Hematopoietic multipotent progenitor cell treated with erythropoietin and hydrocortisone succinate and interleukin-3 and kit ligand, for 17 days (in vitro differentiated cells): ENCODE measurements at regions not wholly inside any gene's neighbourhood (a gene's known extent, or its start where the extent isn't known, plus 50 kb on each side); places are given as distances from the start of the nearest gene placed in this dataset.
"Not testable (repeated sequence)": the region's sequence is repeated elsewhere in the genome, so short reads cannot be mapped to it uniquely, and the experiment has no call there.

Experiments used
- DNase-seq: peaks from one replicate; pipeline ENCODE4 v3.0.0-alpha.2; 2015; ENCODE audit warnings: low spot score

DNA sequence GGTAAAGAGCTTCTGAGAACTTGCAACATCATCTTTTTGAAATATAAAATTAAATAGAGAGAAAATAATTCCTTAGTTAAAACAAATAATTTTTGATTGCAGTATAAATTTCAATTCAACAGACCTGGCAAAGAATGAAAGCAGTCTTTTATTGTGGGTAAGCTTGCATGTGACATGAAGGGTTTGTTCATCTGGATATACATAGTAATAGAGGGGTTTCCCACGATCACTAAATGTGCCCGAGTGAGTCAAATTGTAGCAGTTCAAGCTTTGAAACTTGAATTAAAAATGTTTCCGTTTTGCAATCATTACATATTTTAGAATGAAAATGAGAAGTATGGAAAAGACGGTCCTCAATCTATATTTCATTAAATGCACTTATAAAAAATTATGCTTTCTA, 658.4 kb upstream of the MBL2 start:
- DNase-seq, result no peak

DNA sequence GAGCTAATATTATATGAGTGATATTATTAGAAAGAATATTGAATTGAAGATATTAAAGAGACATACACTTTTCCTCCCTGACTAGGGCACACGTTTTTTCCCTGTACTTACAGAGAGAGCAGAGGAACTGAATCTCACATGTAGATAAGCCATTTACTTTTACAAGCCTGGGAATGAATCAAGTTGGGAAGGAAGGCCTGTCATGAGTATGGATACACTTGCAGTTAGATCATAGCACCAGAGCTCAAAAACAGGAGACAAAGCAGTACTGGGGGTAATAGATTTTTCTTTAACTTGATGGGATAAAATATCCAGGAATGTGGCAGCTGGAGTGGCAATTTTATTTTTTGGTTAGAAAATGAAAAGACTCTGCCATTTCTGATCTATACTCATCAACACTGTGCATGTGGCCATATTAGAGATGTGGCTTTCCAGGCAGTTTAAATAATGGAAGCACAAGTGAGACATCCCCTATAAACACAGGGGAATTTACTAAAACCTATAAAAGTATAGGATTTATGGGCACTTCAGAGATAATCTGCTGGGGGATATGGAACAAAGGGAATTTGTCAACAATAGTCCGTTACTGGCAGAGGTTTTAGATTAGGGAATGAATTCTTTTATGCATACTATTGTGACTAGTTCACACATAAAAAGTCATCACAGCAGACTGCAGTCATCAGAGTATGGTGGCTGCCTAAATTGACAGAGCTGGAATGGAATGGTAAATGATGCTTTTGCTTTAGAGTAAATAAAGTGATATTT, 657.7 kb upstream of the MBL2 start:
- DNase-seq, result no peak

DNA sequence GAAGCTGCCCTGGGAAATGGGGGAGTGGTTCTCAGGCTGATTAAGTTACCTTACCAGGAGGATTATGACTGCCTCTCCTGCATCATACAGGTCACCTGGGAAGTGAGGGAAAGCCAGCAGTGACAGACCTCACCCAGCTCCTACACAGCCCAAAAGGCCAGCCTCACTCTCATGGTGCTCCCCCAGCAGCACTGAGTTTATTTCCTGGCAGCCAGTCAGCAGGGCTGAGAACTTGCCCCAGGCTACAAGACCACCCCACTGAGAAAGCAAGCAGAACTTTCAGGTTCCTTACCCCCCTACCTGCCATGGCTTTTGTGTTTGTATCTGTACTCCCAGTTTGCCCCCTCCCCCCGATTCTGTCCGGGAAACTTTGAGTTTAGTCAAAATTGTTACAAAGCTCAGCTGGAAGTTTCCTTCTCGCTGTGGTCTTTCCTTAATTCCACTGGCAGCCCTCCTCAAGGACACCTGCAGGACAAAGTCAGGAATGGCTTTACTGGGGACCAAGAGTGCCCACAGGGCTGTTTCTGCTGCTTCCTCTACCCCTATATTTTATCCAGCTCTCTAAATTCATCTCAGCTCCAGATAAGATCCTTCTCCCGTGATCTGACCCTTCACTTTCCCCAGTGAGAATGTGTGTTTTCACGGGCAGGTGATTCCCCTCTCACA, 649.8 kb upstream of the MBL2 start:
- no peak for DNase-seq

DNA sequence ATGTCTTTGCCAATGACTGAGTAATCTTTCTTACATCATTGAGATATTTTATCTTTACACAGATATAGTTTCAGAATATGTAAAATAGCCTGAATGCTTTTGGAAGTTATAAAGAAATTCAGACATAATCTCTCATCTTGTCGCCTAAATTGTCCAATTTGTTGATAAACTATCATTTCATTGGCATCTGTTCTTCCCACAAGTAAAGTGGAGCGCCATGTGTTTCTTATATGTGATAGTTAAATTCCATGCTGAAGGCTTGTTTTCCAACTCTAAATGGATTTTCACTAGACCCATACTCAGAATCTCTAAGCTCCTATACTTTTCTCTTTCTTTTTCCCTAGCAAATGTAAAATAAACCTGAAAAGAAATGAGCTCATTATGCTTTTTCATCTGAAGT, 640.1 kb upstream of the MBL2 start:
- DNase-seq, result no peak

DNA sequence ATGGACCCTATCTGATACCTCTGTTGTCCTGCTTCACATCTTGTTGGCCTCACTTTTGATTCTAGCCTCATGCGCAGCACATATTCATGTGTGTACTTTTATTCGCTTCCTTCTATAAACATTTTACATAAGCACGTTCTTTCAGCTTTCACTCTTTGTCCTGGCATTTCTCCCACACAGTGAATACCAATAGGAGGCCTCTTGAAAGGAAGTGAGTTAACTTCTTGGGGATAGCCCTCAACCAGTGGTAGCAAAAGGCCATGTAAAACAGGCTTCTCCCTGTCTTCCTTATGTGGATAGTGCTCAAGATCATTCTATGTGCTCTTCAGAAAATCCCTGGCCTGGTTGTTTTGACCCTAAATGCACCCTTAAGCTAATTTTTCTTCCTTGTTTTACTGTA, 633.9 kb upstream of the MBL2 start:
- DNase-seq, result no peak

DNA sequence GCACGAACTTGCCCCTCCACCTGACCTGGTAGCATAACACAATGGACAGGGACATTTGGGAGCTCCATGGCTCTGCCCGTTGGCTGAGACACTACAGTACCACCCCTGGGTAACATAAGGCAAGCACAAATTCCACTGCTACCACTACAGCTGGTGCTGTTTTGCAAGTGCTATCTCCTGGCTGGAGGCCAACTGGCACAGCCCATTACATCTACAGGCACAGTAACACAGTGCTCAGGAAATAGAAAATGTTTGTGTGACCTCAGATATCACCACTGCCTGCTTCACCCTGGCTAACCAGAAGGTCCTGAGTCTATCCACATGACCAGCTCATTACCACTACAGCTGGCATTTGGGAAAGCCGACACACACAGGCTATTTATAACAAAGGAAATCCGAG, 631.1 kb upstream of the MBL2 start:
- DNase-seq, result no peak

DNA sequence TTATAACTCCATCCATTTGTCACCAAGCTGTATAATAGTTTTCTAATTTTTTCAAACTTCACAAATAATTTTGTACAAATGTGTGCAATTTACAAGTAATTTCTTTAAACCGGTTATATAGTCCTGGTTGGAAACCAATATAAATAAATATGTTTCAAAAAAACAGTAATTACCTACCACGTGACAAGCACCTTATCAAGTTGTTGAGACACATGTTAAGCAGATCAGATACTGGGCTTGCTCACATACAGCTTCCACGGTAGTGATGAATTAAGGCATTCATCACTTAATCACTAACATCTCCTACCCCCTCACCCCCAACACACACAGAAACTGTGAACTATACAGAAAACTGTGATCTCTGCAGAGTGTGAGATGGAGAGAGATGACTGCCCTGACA, 630.0 kb upstream of the MBL2 start:
- no peak for DNase-seq

DNA sequence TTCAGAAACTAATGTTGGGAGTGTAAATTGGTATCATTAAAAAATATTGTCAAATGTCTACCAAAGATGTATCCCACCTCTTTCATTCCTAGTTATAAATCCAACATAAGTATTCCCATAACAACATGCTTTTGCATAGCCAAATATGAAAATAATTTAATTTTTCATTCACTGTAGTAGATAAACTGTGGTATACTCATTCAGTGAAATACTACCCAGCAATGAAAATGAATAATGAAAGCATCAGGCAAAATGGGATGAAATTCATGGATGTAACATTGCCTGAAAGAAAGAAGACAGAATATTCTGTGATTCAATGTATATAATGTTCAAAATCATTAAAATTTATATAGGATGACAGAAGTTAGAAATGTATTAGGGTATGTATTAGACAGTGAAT, 629.0 kb upstream of the MBL2 start:
- no peak for DNase-seq

DNA sequence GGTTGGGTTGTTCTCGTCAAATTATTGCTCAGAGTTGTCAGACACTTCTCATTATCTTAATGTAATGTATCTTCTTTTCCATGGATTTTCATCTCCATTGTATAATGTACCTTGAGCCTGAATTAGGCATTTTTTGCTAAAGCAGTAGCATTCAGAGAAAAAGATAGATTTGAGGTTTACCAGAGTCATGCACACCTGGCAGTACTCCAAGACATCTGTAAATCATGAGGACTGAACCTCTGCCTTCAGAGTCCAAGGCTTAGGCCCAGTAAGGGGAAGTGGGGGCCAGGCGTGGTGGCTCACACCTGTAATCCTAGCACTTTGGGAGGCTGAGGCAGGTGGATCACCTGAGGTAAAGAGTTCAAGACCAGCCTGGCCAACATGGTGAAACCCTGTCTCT, 624.3 kb upstream of the MBL2 start:
- no peak for DNase-seq

DNA sequence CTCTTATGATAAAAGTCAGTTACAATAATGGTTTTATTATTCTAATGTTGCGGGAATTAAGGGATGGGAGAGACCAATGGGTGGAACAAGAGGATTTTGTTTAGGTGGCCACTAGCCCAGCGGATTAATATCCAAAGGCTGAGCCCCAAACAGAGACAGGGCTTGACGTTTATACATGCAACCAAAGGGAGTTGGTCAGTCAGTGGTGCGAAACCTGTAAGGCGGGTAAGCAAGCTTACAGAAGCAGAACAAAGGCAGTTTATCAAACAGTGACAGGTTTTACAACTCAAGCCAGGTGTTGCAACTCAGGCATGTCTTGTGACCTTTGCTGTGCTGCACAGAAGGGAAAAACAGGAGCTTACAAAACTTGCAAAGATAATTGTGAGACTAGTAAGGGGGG, 622.9 kb upstream of the MBL2 start:
- no peak for DNase-seq

DNA sequence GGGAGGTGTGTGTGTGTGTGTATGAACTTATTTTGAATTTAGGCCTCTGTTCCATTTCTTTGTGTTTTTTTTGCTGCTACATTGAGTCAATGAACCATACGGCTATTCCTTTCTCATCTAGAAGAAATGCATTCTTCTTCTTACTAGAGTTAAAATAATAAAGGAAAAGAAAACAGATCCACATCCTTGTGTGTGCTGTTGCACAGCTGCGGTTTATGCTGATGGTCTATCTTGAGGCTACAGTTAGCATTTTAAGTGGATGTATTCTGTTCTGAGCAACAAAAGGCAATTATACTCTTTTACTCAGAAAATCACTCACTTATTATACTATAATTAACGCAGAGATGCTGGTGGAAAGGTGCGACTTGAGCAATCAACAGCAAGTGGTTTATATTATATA, 615.0 kb upstream of the MBL2 start:
- DNase-seq, result no peak

DNA sequence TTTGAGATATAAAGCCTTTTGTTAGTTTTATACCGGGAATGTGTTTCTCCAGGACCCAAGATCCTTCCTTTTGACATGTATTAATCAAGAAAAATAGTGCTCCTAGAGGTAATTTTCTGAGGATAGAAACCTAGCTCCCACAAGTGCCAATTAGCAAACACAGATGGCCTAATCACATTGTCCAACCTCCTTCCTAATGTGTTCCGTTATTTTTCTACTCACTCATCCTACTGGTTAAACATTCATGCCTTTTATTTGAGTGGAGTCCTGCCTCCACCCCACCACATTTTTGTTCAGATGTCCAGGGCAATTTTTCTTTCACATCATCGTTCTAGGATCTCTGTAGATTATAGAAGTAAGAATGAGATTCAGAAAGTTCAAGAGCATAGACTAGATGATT, 610.0 kb upstream of the MBL2 start:
- DNase-seq, result no peak

DNA sequence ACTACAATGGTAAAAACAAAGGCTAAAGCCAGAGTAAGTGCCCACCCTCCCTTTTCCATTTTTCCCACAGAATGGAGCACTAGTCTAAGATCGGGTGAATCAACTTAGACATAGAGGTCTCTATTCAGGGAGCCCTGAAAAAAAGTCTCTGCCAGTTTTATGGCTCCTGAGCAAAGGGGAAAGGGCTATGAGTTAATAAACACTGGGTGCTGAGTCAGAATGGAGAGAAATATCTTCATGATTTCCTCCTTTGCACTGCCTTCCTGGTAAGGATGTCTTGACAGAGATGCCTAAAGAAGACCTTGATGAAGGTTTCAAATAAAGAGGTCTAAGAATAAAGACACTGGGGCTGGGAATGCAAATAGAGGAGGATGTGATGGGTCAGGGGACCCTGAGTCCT, 607.4 kb upstream of the MBL2 start:
- no peak for DNase-seq

DNA sequence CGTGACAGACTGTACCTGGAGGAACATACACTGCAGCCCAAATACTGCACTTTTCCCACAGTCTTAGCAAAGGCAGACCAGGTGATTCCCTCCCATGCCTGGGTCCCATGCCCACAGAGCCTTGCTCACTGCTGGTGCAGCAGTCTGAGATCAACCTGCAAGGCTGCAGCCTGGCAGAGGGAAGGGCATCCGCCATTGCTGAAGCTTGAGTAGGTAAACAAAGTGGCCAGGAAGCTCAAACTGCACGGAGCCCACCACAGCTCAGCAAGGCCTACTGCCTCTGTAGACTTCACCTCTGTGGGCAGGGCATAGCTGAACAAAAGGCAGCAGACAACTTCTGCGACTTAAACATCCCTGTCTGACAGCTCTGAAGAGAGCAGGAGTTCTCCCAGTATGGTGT, 597.8 kb upstream of the MBL2 start:
- DNase-seq, result no peak

DNA sequence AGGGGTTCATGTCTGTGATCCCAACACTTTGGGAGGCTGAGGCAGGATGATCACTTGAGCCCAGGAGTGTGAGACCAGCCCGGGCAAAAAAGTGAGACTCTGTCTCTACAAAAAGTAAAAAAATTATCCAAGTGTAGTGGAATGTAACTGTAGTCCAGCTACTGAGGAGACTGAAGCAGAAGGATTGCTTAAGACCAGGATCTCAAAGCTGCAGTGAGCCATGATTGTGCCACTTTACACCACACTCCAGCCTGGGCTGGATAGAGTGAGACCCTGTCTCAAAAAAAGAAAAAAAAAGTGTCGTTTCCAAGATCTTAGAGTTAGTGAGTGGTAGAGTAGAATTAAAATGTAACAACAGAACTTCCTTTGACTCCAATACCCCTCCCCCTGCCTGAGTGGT, 589.4 kb upstream of the MBL2 start:
- no peak for DNase-seq

DNA sequence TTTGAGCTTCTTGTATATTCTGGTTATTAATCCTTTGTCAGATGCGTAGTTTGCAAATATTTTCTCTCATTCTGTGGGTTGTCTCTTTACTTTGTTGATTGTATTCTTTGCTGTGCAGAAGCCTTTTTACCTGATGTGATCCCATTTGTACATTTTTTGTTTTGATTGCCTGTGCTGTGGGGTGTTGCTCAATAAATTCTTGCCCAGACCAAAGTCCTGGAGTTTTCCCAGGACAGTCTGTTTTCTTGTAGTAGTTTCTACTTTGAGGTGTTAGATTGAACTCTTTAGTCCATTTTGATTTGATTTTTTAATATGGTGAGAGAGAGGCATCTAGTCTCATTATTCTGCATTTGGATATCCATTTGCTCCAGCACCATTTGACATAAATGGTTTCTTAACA, 588.7 kb upstream of the MBL2 start:
- DNase-seq, result no peak

DNA sequence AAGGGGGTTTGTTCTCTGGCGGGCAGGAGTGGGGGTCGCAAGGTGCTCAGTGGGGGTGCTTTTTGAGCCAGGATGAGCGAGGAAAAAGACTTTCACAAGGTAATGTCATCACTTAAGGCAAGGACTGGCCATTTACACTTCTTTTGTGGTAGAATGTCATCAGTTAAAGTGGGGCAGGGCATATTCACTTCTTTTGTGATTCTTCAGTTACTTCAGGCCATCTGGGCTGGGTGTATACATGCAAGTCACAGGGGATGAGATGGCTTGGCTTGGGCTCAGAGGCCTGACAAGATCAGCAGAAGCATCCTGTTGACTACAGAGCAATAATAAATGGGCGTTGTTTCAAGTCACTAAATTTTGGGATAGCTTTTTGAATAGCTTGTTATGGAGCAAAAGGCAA, 586.4 kb upstream of the MBL2 start:
- DNase-seq, result not testable (repeated sequence)

DNA sequence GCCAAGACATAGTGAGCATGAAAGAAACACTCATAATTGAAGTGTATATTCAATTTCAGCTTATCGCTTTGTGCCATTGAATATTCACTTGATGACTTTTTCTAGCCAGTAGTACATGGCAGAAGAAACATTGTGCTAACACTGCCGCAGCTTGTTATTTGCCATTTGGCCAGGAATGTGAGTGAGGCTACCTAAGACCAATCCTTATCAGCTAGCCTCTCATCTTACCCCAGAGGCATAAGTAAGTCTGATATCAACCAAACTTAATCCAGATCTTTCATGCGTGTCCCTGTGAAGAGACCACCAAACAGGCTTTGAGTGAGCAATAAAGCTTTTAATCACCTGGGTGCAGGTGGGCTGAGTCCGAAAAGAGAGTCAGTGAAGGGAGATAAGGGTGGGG, 586.0 kb upstream of the MBL2 start:
- no peak for DNase-seq

DNA sequence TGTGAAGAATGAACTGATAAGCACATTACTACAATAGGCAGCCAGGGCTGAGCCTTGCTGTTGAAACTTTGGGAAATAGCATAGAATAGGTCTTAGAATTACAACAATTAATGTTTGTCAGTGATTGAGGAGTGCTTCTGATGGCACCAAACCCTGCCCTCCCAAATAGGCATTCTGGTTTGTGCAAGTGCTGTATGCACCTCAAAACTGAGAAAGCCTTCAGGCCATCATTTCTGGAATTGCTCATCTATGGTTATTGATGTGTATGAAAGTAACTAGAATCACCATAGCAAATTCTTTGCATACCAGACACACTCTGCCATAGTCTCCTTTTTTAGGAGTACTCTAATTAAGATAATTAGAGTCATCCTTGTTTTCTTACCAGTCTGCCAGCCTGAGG, 585.0 kb upstream of the MBL2 start:
- DNase-seq, result no peak

DNA sequence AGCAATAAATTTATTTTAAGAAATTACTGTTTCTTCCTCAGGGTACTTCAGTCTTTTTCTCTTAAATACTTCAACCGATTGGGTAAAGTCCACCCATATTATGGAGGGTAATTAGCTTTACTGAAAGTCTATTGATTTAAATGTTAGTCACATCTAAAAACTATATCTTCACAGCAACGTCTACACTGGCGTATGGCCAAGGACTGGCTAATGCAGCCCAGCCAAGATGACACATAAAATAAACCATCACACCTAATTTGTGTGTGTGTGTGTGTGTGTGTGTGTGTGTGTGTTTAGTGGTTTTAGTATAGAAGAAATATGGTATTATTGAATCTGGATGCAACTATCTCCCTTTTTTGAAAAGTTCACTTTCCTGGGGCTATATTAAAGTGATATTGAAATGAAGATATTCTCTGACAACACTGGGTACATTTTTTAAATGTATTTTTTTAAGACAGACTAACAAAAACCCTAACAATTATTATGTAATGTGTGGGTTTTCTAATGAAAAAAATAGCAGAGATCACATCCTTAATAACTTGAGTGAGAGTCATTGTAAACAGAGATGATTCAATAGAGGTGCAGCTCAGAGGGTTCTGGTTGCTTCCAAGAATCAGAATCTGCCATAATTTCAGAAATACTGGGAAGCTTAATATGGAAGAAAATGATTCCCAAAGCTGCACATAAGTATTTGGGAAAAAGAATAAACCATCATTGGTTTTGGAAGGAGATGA, 584.2 kb upstream of the MBL2 start:
- DNase-seq, result no peak

DNA sequence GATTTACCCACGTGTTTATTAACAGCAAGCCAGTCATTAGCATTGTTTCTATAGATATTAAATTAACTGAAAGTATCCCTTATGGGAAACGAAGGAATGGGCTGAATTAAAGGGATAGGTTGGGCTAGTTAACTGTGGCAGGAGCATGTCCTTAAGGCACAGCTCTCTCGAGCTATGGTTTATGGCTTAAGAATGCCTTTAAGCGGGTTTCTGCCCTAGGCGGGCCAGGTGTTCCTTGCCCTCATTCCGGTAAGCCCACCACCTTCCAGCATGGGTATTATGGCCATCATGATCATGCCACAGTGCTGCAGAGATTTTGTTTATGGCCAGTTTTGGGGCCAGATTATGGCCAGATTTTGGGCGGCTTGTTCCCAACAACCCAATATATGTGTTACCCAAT, 569.9 kb upstream of the MBL2 start:
- DNase-seq, result not testable (repeated sequence)

DNA sequence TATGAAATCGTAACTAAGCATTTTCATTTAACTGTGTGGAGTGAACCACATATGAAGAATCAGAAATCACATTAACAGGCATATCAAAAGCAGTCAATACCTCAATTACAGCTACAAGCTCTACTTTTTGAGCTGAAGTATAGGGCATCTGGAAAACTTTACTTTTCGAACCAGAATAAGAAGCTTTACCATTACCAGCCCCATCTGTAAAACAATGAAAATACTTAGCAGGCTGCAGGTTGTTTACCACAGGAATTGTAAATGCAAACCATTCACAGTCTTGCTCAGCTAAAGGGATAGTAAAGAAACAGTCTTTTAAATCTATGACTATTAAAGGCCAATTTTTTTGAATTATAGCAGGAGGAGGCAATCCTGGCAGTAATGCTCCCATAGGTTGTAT, 565.6 kb upstream of the MBL2 start:
- DNase-seq, result not testable (repeated sequence)

DNA sequence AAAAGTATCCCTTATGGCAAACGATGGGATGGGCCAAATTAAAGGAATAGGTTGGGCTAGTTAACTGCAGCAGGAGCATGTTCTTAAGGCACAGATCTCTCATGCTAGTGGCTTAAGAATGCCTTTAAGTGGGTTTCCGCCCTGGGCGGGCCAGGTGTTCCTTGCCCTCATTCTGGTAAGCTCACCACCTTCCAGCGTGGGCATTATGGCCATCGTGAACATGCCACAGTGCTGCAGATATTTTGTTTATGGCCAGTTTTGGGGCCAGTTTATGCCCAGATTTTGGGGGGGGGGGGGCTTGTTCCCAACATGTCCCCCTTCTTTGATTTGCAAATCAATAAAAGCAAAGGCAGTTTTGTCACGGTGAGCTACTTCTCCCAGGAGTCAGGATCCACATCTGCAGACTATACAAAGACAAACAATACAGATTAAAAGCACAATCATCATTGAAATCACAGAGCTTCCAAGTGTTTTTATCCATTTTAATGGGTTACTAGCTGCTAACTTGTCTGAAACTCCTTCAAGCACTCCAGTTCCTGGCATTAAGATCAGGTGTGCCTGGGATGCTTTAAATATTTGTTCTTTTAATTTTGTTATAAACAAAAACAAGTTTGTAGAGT, 563.3 kb upstream of the MBL2 start:
- DNase-seq, result not testable (repeated sequence)
